ENCODE measurements at regions not wholly inside any gene's neighbourhood (a gene's known extent, or its start where the extent isn't known, plus 50 kb on each side); places are given as distances from the start of the nearest gene placed in this dataset.

DNA sequence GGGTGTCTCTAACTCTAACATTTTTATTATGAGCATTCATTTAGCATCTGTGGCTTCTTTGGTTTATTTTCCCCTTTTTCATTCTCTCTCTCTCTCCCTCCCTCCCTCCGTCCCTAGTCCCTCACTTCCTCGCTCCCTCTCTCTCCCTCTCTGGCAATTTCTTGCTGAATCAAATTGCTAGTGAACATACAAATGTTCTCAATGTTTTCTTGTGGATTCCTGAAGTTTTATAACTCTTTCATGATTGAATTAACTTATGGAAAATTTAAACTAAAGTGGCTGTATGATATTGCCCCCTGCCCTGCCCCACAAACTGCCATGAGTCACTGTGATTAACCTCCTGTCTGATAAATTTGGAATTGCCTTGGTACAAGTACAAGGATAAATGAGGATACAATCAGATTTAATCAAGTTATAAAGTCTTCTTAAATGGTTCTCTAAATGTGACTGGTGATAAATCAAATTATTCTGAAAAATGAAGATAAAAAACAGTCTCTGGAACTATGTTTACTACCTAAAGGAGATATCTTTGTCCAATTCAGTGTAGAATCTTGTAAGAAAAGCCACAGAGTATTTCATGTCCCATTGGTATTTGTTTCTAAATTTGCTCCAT lies 143.0 kb upstream of the PDGFD start:
- H3K36me3 Mint-ChIP-seq (ENCODE audit: low read depth): no peaks in the 10 kb centered on the region
- no peak overlapping the region for H3K27ac Mint-ChIP-seq
- H3K9me3 Mint-ChIP-seq: peaks cover 5% of the 10 kb centered on the region; the same call in 1 of the 2 replicates
- H3K4me1 Mint-ChIP-seq (ENCODE audit: low read depth): no peaks in the 10 kb centered on the region
- TF ChIP-seq CTCF (IDR thresholded peaks at IDR 0.05): no peak
- DNase-seq: no peak
- peaks cover 2% of the 10 kb centered on the region; the same call in 1 of the 2 replicates for H3K27me3 Mint-ChIP-seq (ENCODE audit: insufficient read depth)
- H3K4me3 Mint-ChIP-seq: no peak overlapping the region

GRCh38 chr11:104301776-104302175 lies 137.8 kb upstream of the PDGFD start:
- no peak overlapping the region for H3K27ac Mint-ChIP-seq
- H3K4me3 Mint-ChIP-seq: no peak overlapping the region
- TF ChIP-seq CTCF (IDR thresholded peaks at IDR 0.05): no peak
- H3K4me1 Mint-ChIP-seq (ENCODE audit: low read depth): no peaks in the 10 kb centered on the region
- peaks cover 12% of the 10 kb centered on the region; the same call in 1 of the 2 replicates for H3K9me3 Mint-ChIP-seq
- H3K27me3 Mint-ChIP-seq (ENCODE audit: insufficient read depth): peaks cover 2% of the 10 kb centered on the region; the same call in 1 of the 2 replicates
- H3K36me3 Mint-ChIP-seq (ENCODE audit: low read depth): no peaks in the 10 kb centered on the region
- no peak for DNase-seq

DNA sequence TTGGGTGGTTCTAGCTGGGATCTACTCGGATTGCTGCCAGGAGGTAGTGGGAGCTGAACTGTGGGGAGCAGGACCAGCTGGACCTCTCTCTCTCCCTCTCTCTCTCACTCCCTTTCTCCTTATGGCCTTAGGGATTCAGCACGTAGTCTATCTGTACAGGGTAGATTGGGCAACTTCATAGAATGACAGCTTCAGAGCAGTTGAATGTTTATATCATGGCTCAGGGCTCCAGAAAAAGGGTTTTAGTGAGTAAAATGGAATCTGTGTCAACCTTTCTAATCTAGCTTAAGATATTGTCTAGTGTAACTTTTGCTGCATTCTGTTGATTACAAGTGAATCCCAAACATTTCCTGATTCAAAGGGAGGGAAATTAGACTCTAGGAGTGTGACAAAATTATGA lies 127.7 kb upstream of the PDGFD start:
- Mint-ChIP-seq H3K27ac (no peak overlapping the region), H3K4me1 (ENCODE audit: low read depth) (no peaks in the 10 kb centered on the region), H3K27me3 (ENCODE audit: insufficient read depth) (no peaks in the 10 kb centered on the region), H3K9me3 (no peaks in the 10 kb centered on the region; the same call in 1 of the 2 replicates), H3K36me3 (ENCODE audit: low read depth) (no peaks in the 10 kb centered on the region), H3K4me3 (no peak overlapping the region)
- TF ChIP-seq CTCF (IDR thresholded peaks at IDR 0.05): no peak
- no peak for DNase-seq

- Mint-ChIP-seq H3K27ac (no peak overlapping the region), H3K4me1 (ENCODE audit: low read depth) (no peaks in the 10 kb centered on the region), H3K27me3 (ENCODE audit: insufficient read depth) (no peaks in the 10 kb centered on the region), H3K36me3 (ENCODE audit: low read depth) (no peaks in the 10 kb centered on the region), H3K4me3 (no peak overlapping the region), H3K9me3 (peaks cover 5% of the 10 kb centered on the region; the same call in 1 of the 2 replicates)
- DNase-seq: no peak
- no peak for TF ChIP-seq CTCF (IDR thresholded peaks at IDR 0.05)
Observed at GRCh38 chr11:104286129-104286528, 122.2 kb upstream of the PDGFD start.

- H3K36me3 Mint-ChIP-seq (ENCODE audit: low read depth): no peaks in the 10 kb centered on the region
- H3K9me3 Mint-ChIP-seq: no peaks in the 10 kb centered on the region
- H3K27ac Mint-ChIP-seq: no peak overlapping the region
- H3K4me1 Mint-ChIP-seq (ENCODE audit: low read depth): no peaks in the 10 kb centered on the region
- no peak overlapping the region for H3K4me3 Mint-ChIP-seq
- H3K27me3 Mint-ChIP-seq (ENCODE audit: insufficient read depth): no peaks in the 10 kb centered on the region
- TF ChIP-seq CTCF (IDR thresholded peaks at IDR 0.05): no peak
- DNase-seq: no peak
Observed at GRCh38 chr11:104279587-104279986, 115.6 kb upstream of the PDGFD start.
